Epithelial cell of prostate (primary cell): ENCODE measurements at regions not wholly inside any gene's neighbourhood (a gene's known extent, or its start where the extent isn't known, plus 50 kb on each side); places are given as distances from the start of the nearest gene placed in this dataset.

ENCODE experiments used
- DNase-seq: peaks from one replicate; pipeline ENCODE4 v3.0.0-alpha.2; 2011; ENCODE audit warnings: low read depth, low spot score
- H3K27ac ChIP-seq: fragments of 450-650 bp; 2 replicates; pipeline ENCODE4 v1.5.1; 2017; ENCODE audit warnings: mild to moderate bottlenecking

- no peak for DNase-seq
- H3K27ac ChIP-seq, result no peak overlapping the region
These were observed 98.7 kb upstream of the MBL2 start for GRCh38 chr10:52871191-52871843.

- H3K27ac ChIP-seq, result no peak overlapping the region
- no peak for DNase-seq
These were observed 98.0 kb upstream of the MBL2 start for GRCh38 chr10:52870562-52870961.

GRCh38 chr10:52869864-52870263 lies 97.3 kb upstream of the MBL2 start:
- no peak for DNase-seq
- no peak overlapping the region for H3K27ac ChIP-seq

- DNase-seq, result no peak
- H3K27ac ChIP-seq, result no peak overlapping the region
These were observed 92.6 kb upstream of the MBL2 start for GRCh38 chr10:52865213-52865612.

GRCh38 chr10:52864201-52865106 lies 91.9 kb upstream of the MBL2 start:
- peak overlapping the region; percentile 9 for H3K27ac ChIP-seq
- DNase-seq, result peak; percentile 94

GRCh38 chr10:52858722-52859121 lies 86.1 kb upstream of the MBL2 start:
- no peak for DNase-seq
- no peak overlapping the region for H3K27ac ChIP-seq

GRCh38 chr10:52855546-52856325 lies 83.2 kb upstream of the MBL2 start:
- H3K27ac ChIP-seq, result no peak overlapping the region

GRCh38 chr10:52853704-52854103 lies 81.1 kb upstream of the MBL2 start:
- H3K27ac ChIP-seq, result no peak overlapping the region
- no peak for DNase-seq

More at GRCh38 chr10:52855546-52856325, 83.2 kb upstream of the MBL2 start:
- DNase-seq, result no peak

GRCh38 chr10:52836816-52837215 lies 64.2 kb upstream of the MBL2 start:
- DNase-seq, result no peak
- no peak overlapping the region for H3K27ac ChIP-seq
